IMR-90 (cell line): ENCODE measurements at regions not wholly inside any gene's neighbourhood (a gene's known extent, or its start where the extent isn't known, plus 50 kb on each side); places are given as distances from the start of the nearest gene placed in this dataset.

Experiments used
- ATAC-seq: fragments of 200-7000 bp; cut with Tn5 transposase; 2 replicates; pipeline ENCODE4 v1.9.1; 2020; ENCODE audit warnings: low read depth, mild to moderate bottlenecking, moderate library complexity
- BruUV-seq: library from RNA; stranded (reverse); fragments of 400-500 nt; replicated peaks from 2 replicates; lab custom pipeline; 2021; lab: Mats Ljungman, UMichigan
- CTCF ChIA-PET: fragments of 300-600 bp; formaldehyde crosslinking; extraction: SDS; loops from one replicate; lab custom pipeline; 2021; ENCODE audit warnings: antibody characterized with exemption; lab: Yijun Ruan, JAX
- POLR2A ChIA-PET: fragments of 300-600 bp; sonication (Branson Sonifier 250); formaldehyde crosslinking; loops from one replicate; lab custom pipeline; 2022; ENCODE audit warnings: antibody characterized with exemption; ENCODE audit not compliant: unreplicated experiment; lab: Charles Lee
- DNase-seq: peaks from one replicate; pipeline ENCODE4 v3.0.0; 2013
- H2AFZ ChIP-seq: replicated peaks from 2 replicates; pipeline ENCODE3; 2013; ENCODE audit warnings: low read length, mild to moderate bottlenecking; ENCODE audit not compliant: poor library complexity
- H2AK5ac ChIP-seq: 2 replicates; pipeline ENCODE4 v1.6.1; 2013; ENCODE audit warnings: low read depth, low read length, inconsistent platforms
- H2AK9ac ChIP-seq: replicated peaks from 2 replicates; pipeline ENCODE3; 2013; ENCODE audit warnings: mild to moderate bottlenecking, low read depth, low read length, moderate library complexity; ENCODE audit not compliant: poor library complexity
- H2BK120ac ChIP-seq: 2 replicates; pipeline ENCODE4 v1.6.1; 2013; ENCODE audit warnings: low read depth, low read length, inconsistent platforms
- H2BK15ac ChIP-seq: 3 replicates; pipeline ENCODE4 v1.6.1; 2013; ENCODE audit warnings: low read depth, low read length, inconsistent platforms
- H2BK20ac ChIP-seq: 2 replicates; pipeline ENCODE4 v1.6.1; 2013; ENCODE audit warnings: low read depth, mild to moderate bottlenecking, inconsistent platforms, low read length, moderate library complexity
- H2BK5ac ChIP-seq: 2 replicates; pipeline ENCODE4 v1.6.1; 2013; ENCODE audit warnings: mild to moderate bottlenecking, low read depth, low read length, inconsistent platforms; ENCODE audit not compliant: poor library complexity, severe bottlenecking
- H3K14ac ChIP-seq: replicated peaks from 2 replicates; pipeline ENCODE4 v1.6.1; 2013; ENCODE audit warnings: low read depth, low read length, inconsistent platforms
- H3K18ac ChIP-seq: 2 replicates; pipeline ENCODE4 v1.6.1; 2013; ENCODE audit warnings: low read depth, low read length, control low read depth
- H3K23ac ChIP-seq: 2 replicates; pipeline ENCODE4 v1.6.1; 2013; ENCODE audit warnings: low read depth, low read length, inconsistent platforms
- H3K27ac ChIP-seq: 2 replicates; pipeline ENCODE4 v1.5.1; 2013; ENCODE audit warnings: mild to moderate bottlenecking, control low read depth, low read length; ENCODE audit not compliant: insufficient read depth
- H3K27me3 ChIP-seq: 2 replicates; pipeline ENCODE4 v1.6.1; 2013; ENCODE audit warnings: low read length; ENCODE audit not compliant: control insufficient read depth, insufficient read depth
- H3K36me3 ChIP-seq: 2 replicates; pipeline ENCODE4 v1.6.1; 2013; ENCODE audit warnings: low read length, mixed read lengths; ENCODE audit not compliant: control insufficient read depth, insufficient read depth
- H3K4ac ChIP-seq: 2 replicates; pipeline ENCODE4 v1.6.1; 2013; ENCODE audit warnings: low read depth, low read length, inconsistent platforms
- H3K4me1 ChIP-seq: 2 replicates; pipeline ENCODE4 v1.6.1; 2013; ENCODE audit warnings: low read length, mixed read lengths; ENCODE audit not compliant: control insufficient read depth, insufficient read depth
- H3K4me2 ChIP-seq: 2 replicates; pipeline ENCODE4 v1.6.1; 2013; ENCODE audit warnings: low read depth, mild to moderate bottlenecking, control low read depth, low read length, moderate library complexity
- H3K4me3 ChIP-seq: 2 replicates; pipeline ENCODE4 v1.5.1; 2013; ENCODE audit warnings: low read depth, mild to moderate bottlenecking, control low read depth, low read length, moderate library complexity; ENCODE audit not compliant: insufficient read depth
- H3K56ac ChIP-seq: 2 replicates; pipeline ENCODE4 v1.6.1; 2013; ENCODE audit warnings: low read length, inconsistent platforms; ENCODE audit not compliant: insufficient read depth; ENCODE audit errors: extremely low read depth
- H3K79me1 ChIP-seq, 2 experiments: 2 replicates each; pipeline ENCODE4 v1.6.1; 2013; ENCODE audit warnings: low read length in 2 of 2, inconsistent platforms in 1 of 2, low read depth in 1 of 2
- H3K9ac ChIP-seq: 2 replicates; pipeline ENCODE4 v1.6.1; 2013; ENCODE audit warnings: low read depth, low read length, control low read depth
- H3K9me1 ChIP-seq: 2 replicates; pipeline ENCODE4 v1.6.1; 2013; ENCODE audit warnings: low read length, inconsistent platforms; ENCODE audit not compliant: insufficient read depth
- H3K9me3 ChIP-seq: 2 replicates; pipeline ENCODE4 v1.6.1; 2013; ENCODE audit warnings: low read length; ENCODE audit not compliant: control insufficient read depth, insufficient read depth
- H4K20me1 ChIP-seq: 2 replicates; pipeline ENCODE4 v1.6.1; 2013; ENCODE audit warnings: low read length, inconsistent platforms; ENCODE audit not compliant: insufficient read depth
- H4K5ac ChIP-seq: 2 replicates; pipeline ENCODE4 v1.6.1; 2013; ENCODE audit warnings: mild to moderate bottlenecking, low read depth, low read length, control low read depth
- H4K8ac ChIP-seq, 2 experiments: 2 replicates each; pipeline ENCODE4 v1.6.1; 2013; ENCODE audit warnings: low read depth in 2 of 2, low read length in 2 of 2, control low read depth in 1 of 2, inconsistent platforms in 1 of 2
- H4K91ac ChIP-seq: 2 replicates; pipeline ENCODE4 v1.6.1; 2013; ENCODE audit warnings: low read depth, low read length, inconsistent platforms; ENCODE audit not compliant: insufficient read depth
- CTCF ChIP-seq: conservative IDR thresholded peaks from 2 replicates; pipeline ENCODE4 v1.5.1; 2012; ENCODE audit warnings: mild to moderate bottlenecking, low read depth, low read length, improper control_type of control experiment
- MAFK ChIP-seq: IDR thresholded peaks from 2 replicates; pipeline ENCODE4 v1.6.1; 2012; ENCODE audit warnings: low read depth, low read length, improper control_type of control experiment
- MAZ ChIP-seq: IDR thresholded peaks from 2 replicates; pipeline ENCODE4 v1.6.1; 2012; ENCODE audit warnings: low read depth, mild to moderate bottlenecking, low read length, improper control_type of control experiment, moderate library complexity, borderline replicate concordance
- MXI1 ChIP-seq: IDR thresholded peaks from 2 replicates; pipeline ENCODE4 v1.6.1; 2012; ENCODE audit warnings: low read depth, mild to moderate bottlenecking, low read length, moderate library complexity, borderline replicate concordance
- NFE2L2 ChIP-seq: fragments of 150-350 bp; IDR thresholded peaks from 2 replicates; pipeline ENCODE4 v1.6.1; 2016; ENCODE audit warnings: low read depth, mild to moderate bottlenecking, low read length
- SMC3 ChIP-seq: fragments of 150-350 bp; IDR thresholded peaks from 2 replicates; pipeline ENCODE4 v1.6.1; 2016; ENCODE audit warnings: low read depth, mild to moderate bottlenecking, antibody characterized with exemption, low read length, moderate library complexity
- WGBS, 2 experiments: methylation state at CpG; one replicate each; pipeline versions ENCODE4 v1.1.5 to v1.1.7; 2013; ENCODE audit warnings: missing lambda C conversion rate in 2 of 2; ENCODE audit not compliant: insufficient read length in 1 of 2; ENCODE audit errors: extremely low coverage in 2 of 2; 5-methylcytosine and 5-hydroxymethylcytosine counted together
- dilution Hi-C: fragments of 300-500 bp; cut with HindIII; formaldehyde crosslinking; loops from one replicate; pipeline ENCODE4 v1.14.3; 2018; ENCODE audit warnings: low sequenced_read_pairs; ENCODE audit not compliant: unreplicated experiment
- in situ Hi-C: fragments of 300-500 bp; cut with MboI; formaldehyde crosslinking; loops from 3 replicates; pipeline ENCODE4 v1.14.3; 2019; ENCODE audit warnings: low sequenced_read_pairs, inconsistent platforms, mixed read lengths
- intact Hi-C: fragments of 100-400 bp; cut with micrococcal nuclease; formaldehyde crosslinking; loops from 2 replicates; pipeline ENCODE4 v1.10.0; 2022

GRCh38 chr6:169985121-169986015 lies 233.9 kb downstream of the ERMARD start:
- no peak overlapping the region for H3K27ac ChIP-seq
- no peak overlapping the region for H3K4me3 ChIP-seq
- no peak overlapping the region for H3K14ac ChIP-seq
- no peaks in the 10 kb centered on the region for H3K4me1 ChIP-seq
- peaks cover 62% of the 10 kb centered on the region for H3K9me3 ChIP-seq
- TF ChIP-seq SMC3 (no peak), NFE2L2 (no peak), CTCF (no peak), MXI1 (no peak), MAFK (no peak), MAZ (no peak)
- in situ Hi-C loops = no loop called here
- POLR2A ChIA-PET = no interaction called here
- H3K27me3 ChIP-seq = no peaks in the 10 kb centered on the region
- no peak overlapping the region for H2BK15ac ChIP-seq
- no peak overlapping the region for H2AK9ac ChIP-seq
- WGBS, 2 experiments = 82% methylated on average over 6 of the region's 38 CpGs; no CpG with 5 or more reads in 1 of the 2 experiments
- no peaks in the 10 kb centered on the region for H3K36me3 ChIP-seq
- H4K20me1 ChIP-seq = no peaks in the 10 kb centered on the region
- no peak overlapping the region for H3K4ac ChIP-seq
- dilution Hi-C loops = no loop called here
- no peak overlapping the region for H3K56ac ChIP-seq
- no peak overlapping the region for H2AK5ac ChIP-seq
- no peak overlapping the region for H3K4me2 ChIP-seq
- ATAC-seq (no peak), DNase-seq (no peak)
- BruUV-seq = no TSS peak
- H2BK20ac ChIP-seq = no peak overlapping the region
- H3K9me1 ChIP-seq = no peaks in the 10 kb centered on the region
- no peak overlapping the region for H3K9ac ChIP-seq
- no peak overlapping the region for H2AFZ ChIP-seq
- intact Hi-C loops = no loop called here
- H4K91ac ChIP-seq = no peak overlapping the region
- H3K18ac ChIP-seq = no peak overlapping the region
- H4K5ac ChIP-seq = no peak overlapping the region
- H2BK5ac ChIP-seq = no peak overlapping the region
- CTCF ChIA-PET = no interaction called here
- H2BK120ac ChIP-seq = no peak overlapping the region
- H3K79me1 ChIP-seq = no peaks in the 10 kb centered on the region
- H3K23ac ChIP-seq = no peak overlapping the region
- no peak overlapping the region for H4K8ac ChIP-seq
